HG02870 (cell line): ENCODE measurements at regions not wholly inside any gene's neighbourhood (a gene's known extent, or its start where the extent isn't known, plus 50 kb on each side); places are given as distances from the start of the nearest gene placed in this dataset.
"Not testable (repeated sequence)": the region's sequence is repeated elsewhere in the genome, so short reads cannot be mapped to it uniquely, and the experiment has no call there.

Source experiments
- ATAC-seq: cut with Tn5 transposase; IDR thresholded peaks from one replicate; pipeline ENCODE4 v1.9.1; 2021; ENCODE audit warnings: mild to moderate bottlenecking, moderate library complexity; ENCODE audit not compliant: unreplicated experiment

GRCh38 chr3:20921112-20921511 is 735.1 kb upstream of the SGO1 start:
- ATAC-seq: not testable (repeated sequence)

GRCh38 chr3:20916951-20917606 is 731.1 kb upstream of the SGO1 start:
- no peak for ATAC-seq

- no peak for ATAC-seq
These were observed 728.3 kb upstream of the SGO1 start for GRCh38 chr3:20914310-20914709.

- ATAC-seq: no peak
These were observed 726.4 kb upstream of the SGO1 start for GRCh38 chr3:20912406-20912805.

- no peak for ATAC-seq
These were observed 723.5 kb upstream of the SGO1 start for GRCh38 chr3:20909511-20909910.

GRCh38 chr3:20905210-20905805 is 719.3 kb upstream of the SGO1 start:
- no peak for ATAC-seq

GRCh38 chr3:20904671-20905070 is 718.7 kb upstream of the SGO1 start:
- no peak for ATAC-seq

GRCh38 chr3:20898962-20899361 is 713.0 kb upstream of the SGO1 start:
- no peak for ATAC-seq

GRCh38 chr3:20890111-20890519 is 704.1 kb upstream of the SGO1 start:
- no peak for ATAC-seq

- ATAC-seq: no peak
These were observed 692.7 kb upstream of the SGO1 start for GRCh38 chr3:20878691-20879090.

- ATAC-seq: no peak
These were observed 687.2 kb upstream of the SGO1 start for GRCh38 chr3:20873235-20873634.

- ATAC-seq: no peak
These were observed 684.3 kb upstream of the SGO1 start for GRCh38 chr3:20870106-20870899.

GRCh38 chr3:20865803-20866202 is 679.8 kb upstream of the SGO1 start:
- no peak for ATAC-seq

GRCh38 chr3:20861454-20861853 is 675.4 kb upstream of the SGO1 start:
- no peak for ATAC-seq

- no peak for ATAC-seq
These were observed 671.6 kb upstream of the SGO1 start for GRCh38 chr3:20857636-20858035.

- ATAC-seq: no peak
These were observed 667.9 kb upstream of the SGO1 start for GRCh38 chr3:20853890-20854289.

GRCh38 chr3:20852712-20853111 is 666.7 kb upstream of the SGO1 start:
- ATAC-seq: no peak

- ATAC-seq: no peak
These were observed 664.0 kb upstream of the SGO1 start for GRCh38 chr3:20849975-20850374.

- ATAC-seq: no peak
These were observed 660.8 kb upstream of the SGO1 start for GRCh38 chr3:20846832-20847231.

GRCh38 chr3:20846066-20846465 is 660.1 kb upstream of the SGO1 start:
- no peak for ATAC-seq

- ATAC-seq: no peak
These were observed 658.8 kb upstream of the SGO1 start for GRCh38 chr3:20844851-20845250.
